DOHH2 (cell line): ENCODE measurements at regions not wholly inside any gene's neighbourhood (a gene's known extent, or its start where the extent isn't known, plus 50 kb on each side); places are given as distances from the start of the nearest gene placed in this dataset.

Experiments used
- H3F3A ChIP-seq: fragments of 200-600 bp; sonication (generic), shearing (Covaris generic); 2 replicates; pipeline ENCODE4 v1.6.0; 2016; ENCODE audit warnings: antibody characterized with exemption, mild to moderate bottlenecking; ENCODE audit not compliant: control insufficient read depth, insufficient read depth
- H3K27ac ChIP-seq: fragments of 200-600 bp; sonication (generic); 2 replicates; pipeline ENCODE4 v1.5.1; 2014; ENCODE audit warnings: low read depth, mild to moderate bottlenecking, low read length, moderate library complexity
- H3K27me3 ChIP-seq: fragments of 200-600 bp; sonication (generic); 2 replicates; pipeline ENCODE4 v1.6.1; 2014; ENCODE audit warnings: mild to moderate bottlenecking, low read length, mixed read lengths; ENCODE audit not compliant: control insufficient read depth
- H3K36me3 ChIP-seq: fragments of 200-600 bp; sonication (generic); 2 replicates; pipeline ENCODE4 v1.6.1; 2014; ENCODE audit warnings: mild to moderate bottlenecking, low read length, moderate library complexity, mixed read lengths; ENCODE audit not compliant: control insufficient read depth
- H3K4me1 ChIP-seq: fragments of 200-600 bp; sonication (generic); 2 replicates; pipeline ENCODE4 v1.6.1; 2014; ENCODE audit warnings: mild to moderate bottlenecking, low read length, mixed read lengths; ENCODE audit not compliant: control insufficient read depth
- H3K4me2 ChIP-seq: fragments of 200-600 bp; sonication (generic); 2 replicates; pipeline ENCODE4 v1.6.0; 2014; ENCODE audit warnings: mild to moderate bottlenecking, low read length, moderate library complexity
- H3K4me3 ChIP-seq: fragments of 200-600 bp; sonication (generic); 2 replicates; pipeline ENCODE4 v1.5.1; 2014; ENCODE audit warnings: mild to moderate bottlenecking, low read length, mixed read lengths
- H3K79me2 ChIP-seq: fragments of 200-600 bp; sonication (generic); 2 replicates; pipeline ENCODE4 v1.6.1; 2014; ENCODE audit warnings: mild to moderate bottlenecking, low read length, mixed read lengths; ENCODE audit not compliant: control insufficient read depth
- H3K9me2 ChIP-seq: fragments of 200-600 bp; sonication (generic); replicated peaks from 2 replicates; pipeline ENCODE4 v1.6.1; 2014; ENCODE audit warnings: mild to moderate bottlenecking, low read length, mixed read lengths; ENCODE audit not compliant: control insufficient read depth
- H3K9me3 ChIP-seq: fragments of 200-600 bp; sonication (generic); 2 replicates; pipeline ENCODE4 v1.6.1; 2014; ENCODE audit warnings: antibody characterized with exemption, low read length, mixed read lengths; ENCODE audit not compliant: control insufficient read depth, insufficient read depth
- H4K20me1 ChIP-seq: fragments of 200-600 bp; sonication (generic); 2 replicates; pipeline ENCODE4 v1.6.0; 2014; ENCODE audit warnings: low read depth, mild to moderate bottlenecking, antibody characterized with exemption, low read length, moderate library complexity; ENCODE audit not compliant: control insufficient read depth, insufficient read depth
- CTCF ChIP-seq: fragments of 200-600 bp; sonication (generic); IDR thresholded peaks from one replicate; pipeline ENCODE4 v1.5.1; 2014; ENCODE audit warnings: antibody characterized with exemption, mild to moderate bottlenecking, low read depth, low read length; ENCODE audit not compliant: poor library complexity, severe bottlenecking
- EZH2phosphoT487 ChIP-seq: fragments of 200-600 bp; sonication (generic); IDR thresholded peaks from 2 replicates; pipeline ENCODE4 v1.6.1; 2017; ENCODE audit warnings: borderline replicate concordance, mild to moderate bottlenecking, antibody characterized with exemption, low read length, moderate library complexity, mixed read lengths

GRCh38 chr7:113217314-113217713 lies 99.0 kb upstream of the SMIM30 start:
- no peak for TF ChIP-seq EZH2phosphoT487
- no peak for TF ChIP-seq CTCF
- H4K20me1 ChIP-seq = no peaks in the 10 kb centered on the region
- no peak overlapping the region for H3K4me2 ChIP-seq
- H3K4me1 ChIP-seq = 0 out of 2 replicates have a peak, but pooled peaks cover 3% of the 10 kb centered on the region
- no peaks in the 10 kb centered on the region for H3F3A ChIP-seq
- no peaks in the 10 kb centered on the region for H3K9me3 ChIP-seq
- no peaks in the 10 kb centered on the region for H3K79me2 ChIP-seq
- no peaks in the 10 kb centered on the region for H3K27me3 ChIP-seq
- H3K36me3 ChIP-seq = no peaks in the 10 kb centered on the region
- no peaks in the 10 kb centered on the region for H3K9me2 ChIP-seq
- no peak overlapping the region for H3K4me3 ChIP-seq
- no peak overlapping the region for H3K27ac ChIP-seq

DNA sequence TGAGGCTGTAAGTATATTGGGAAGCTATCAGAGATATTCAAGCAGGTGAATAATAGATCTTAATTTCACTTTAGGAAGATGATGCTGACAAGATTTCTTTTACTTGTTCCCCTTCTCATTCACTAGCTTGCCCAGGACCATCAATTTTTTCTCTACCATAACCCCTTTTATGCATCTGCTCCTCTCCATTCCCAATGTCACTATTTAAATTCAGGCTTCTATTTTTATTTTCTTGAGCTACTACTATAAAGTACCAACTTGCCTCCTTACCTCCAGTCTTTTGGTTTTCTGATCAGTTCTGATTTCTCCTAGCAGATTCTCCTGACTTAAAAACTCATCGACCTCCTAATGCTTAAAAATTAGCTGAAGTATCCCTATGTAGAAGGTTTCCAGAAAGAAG lies 97.7 kb upstream of the SMIM30 start:
- Histone ChIP-seq H3K27me3 (no peaks in the 10 kb centered on the region), H3K79me2 (no peaks in the 10 kb centered on the region), H3K4me1 (0 out of 2 replicates have a peak, but pooled peaks cover 3% of the 10 kb centered on the region), H3K4me2 (no peak overlapping the region), H4K20me1 (no peaks in the 10 kb centered on the region), H3K36me3 (no peaks in the 10 kb centered on the region), H3K27ac (no peak overlapping the region), H3K4me3 (no peak overlapping the region), H3F3A (no peaks in the 10 kb centered on the region), H3K9me3 (no peaks in the 10 kb centered on the region), H3K9me2 (no peaks in the 10 kb centered on the region)
- TF ChIP-seq CTCF = no peak
- no peak for TF ChIP-seq EZH2phosphoT487

- Histone ChIP-seq H3K4me3 (no peak overlapping the region), H3K9me3 (no peaks in the 10 kb centered on the region), H4K20me1 (no peaks in the 10 kb centered on the region), H3K79me2 (no peaks in the 10 kb centered on the region), H3K27ac (no peak overlapping the region), H3K9me2 (no peaks in the 10 kb centered on the region), H3K27me3 (no peaks in the 10 kb centered on the region), H3K4me1 (no peaks in the 10 kb centered on the region), H3F3A (no peaks in the 10 kb centered on the region), H3K4me2 (no peak overlapping the region), H3K36me3 (no peaks in the 10 kb centered on the region)
- TF ChIP-seq CTCF (no peak), EZH2phosphoT487 (no peak)
Observed at GRCh38 chr7:113209449-113210203, 91.3 kb upstream of the SMIM30 start.
